GM19397 (cell line): ENCODE measurements at regions not wholly inside any gene's neighbourhood (a gene's known extent, or its start where the extent isn't known, plus 50 kb on each side); places are given as distances from the start of the nearest gene placed in this dataset.

Experiments
- ATAC-seq: cut with Tn5 transposase; IDR thresholded peaks from one replicate; pipeline ENCODE4 v1.9.1; 2021; ENCODE audit warnings: mild to moderate bottlenecking, moderate library complexity; ENCODE audit not compliant: unreplicated experiment

DNA sequence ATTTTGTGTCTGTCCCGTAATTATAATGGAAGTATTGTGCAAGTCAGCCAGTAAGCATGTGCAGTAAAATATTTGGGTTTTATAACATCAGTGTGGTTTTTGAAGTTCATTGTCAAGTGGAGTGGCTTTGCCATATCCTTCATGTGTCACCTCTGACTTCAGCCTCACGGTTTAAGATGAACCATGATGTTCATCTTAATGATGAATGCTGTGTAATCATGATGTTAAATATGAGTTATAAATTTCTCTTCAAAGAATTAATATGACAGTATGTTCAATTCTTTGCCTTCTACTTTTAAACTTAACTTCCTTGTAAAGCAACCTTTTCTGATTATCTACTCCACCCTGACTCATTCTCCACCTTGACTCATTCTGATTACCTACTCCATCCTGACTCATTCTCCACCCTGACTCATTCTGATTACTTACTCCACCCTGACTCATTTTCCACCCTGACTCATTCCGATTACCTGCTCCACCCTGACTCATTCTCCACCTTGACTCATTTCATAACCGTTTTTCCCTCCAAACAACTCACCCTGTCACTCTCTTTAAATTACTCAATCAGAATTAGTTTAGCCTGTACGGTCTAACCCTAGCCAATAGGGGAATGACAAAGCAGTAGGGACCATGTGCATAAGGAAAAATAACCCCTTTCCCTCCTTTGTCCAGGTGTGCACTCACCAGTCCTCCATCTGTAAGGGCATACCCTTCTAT, 50.3 kb upstream of the ANKRD10 start:
- peak; percentile 84 for ATAC-seq
